ENCODE measurements at regions not wholly inside any gene's neighbourhood (a gene's known extent, or its start where the extent isn't known, plus 50 kb on each side); places are given as distances from the start of the nearest gene placed in this dataset.

GRCh38 chr12:91999823-92000222 lies 145.8 kb downstream of the BTG1 start:
- TF ChIP-seq CTCF (IDR thresholded peaks at IDR 0.05; ENCODE audit: insufficient read depth, low read length, severe bottlenecking): no peak
- no peak for FAIRE-seq
- no peak for DNase-seq (ENCODE audit: low read depth)

GRCh38 chr12:91998316-91998715 lies 147.3 kb downstream of the BTG1 start:
- DNase-seq (ENCODE audit: low read depth) (no peak), FAIRE-seq (no peak)
- no peak for TF ChIP-seq CTCF (IDR thresholded peaks at IDR 0.05; ENCODE audit: insufficient read depth, low read length, severe bottlenecking)
- Histone ChIP-seq H3K36me3 (ENCODE audit: control insufficient read depth, insufficient read depth, low read length) (no peaks in the 10 kb centered on the region), H3K4me3 (ENCODE audit: low read depth, low read length) (no peak overlapping the region), H3K27me3 (ENCODE audit: control insufficient read depth, insufficient read depth, low read length) (no peaks in the 10 kb centered on the region)

More at GRCh38 chr12:91999823-92000222, 145.8 kb downstream of the BTG1 start:
- no peaks in the 10 kb centered on the region for H3K36me3 ChIP-seq (ENCODE audit: control insufficient read depth, insufficient read depth, low read length)
- no peaks in the 10 kb centered on the region for H3K27me3 ChIP-seq (ENCODE audit: control insufficient read depth, insufficient read depth, low read length)
- no peak overlapping the region for H3K4me3 ChIP-seq (ENCODE audit: low read depth, low read length)

GRCh38 chr12:91994208-91994797 lies 151.3 kb downstream of the BTG1 start:
- DNase-seq (ENCODE audit: low read depth) (no peak), FAIRE-seq (no peak)
- Histone ChIP-seq H3K36me3 (ENCODE audit: control insufficient read depth, insufficient read depth, low read length) (no peaks in the 10 kb centered on the region), H3K27me3 (ENCODE audit: control insufficient read depth, insufficient read depth, low read length) (no peaks in the 10 kb centered on the region), H3K4me3 (ENCODE audit: low read depth, low read length) (no peak overlapping the region)
- TF ChIP-seq CTCF (IDR thresholded peaks at IDR 0.05; ENCODE audit: insufficient read depth, low read length, severe bottlenecking): no peak

- FAIRE-seq (no peak), DNase-seq (ENCODE audit: low read depth) (no peak)
- Histone ChIP-seq H3K4me3 (ENCODE audit: low read depth, low read length) (no peak overlapping the region), H3K36me3 (ENCODE audit: control insufficient read depth, insufficient read depth, low read length) (no peaks in the 10 kb centered on the region), H3K27me3 (ENCODE audit: control insufficient read depth, insufficient read depth, low read length) (no peaks in the 10 kb centered on the region)
- no peak for TF ChIP-seq CTCF (IDR thresholded peaks at IDR 0.05; ENCODE audit: insufficient read depth, low read length, severe bottlenecking)
These were observed 152.2 kb downstream of the BTG1 start for GRCh38 chr12:91993287-91994017.

GRCh38 chr12:91991399-91992187 lies 154.1 kb downstream of the BTG1 start:
- FAIRE-seq: no peak
- Histone ChIP-seq H3K36me3 (ENCODE audit: control insufficient read depth, insufficient read depth, low read length) (no peaks in the 10 kb centered on the region), H3K27me3 (ENCODE audit: control insufficient read depth, insufficient read depth, low read length) (no peaks in the 10 kb centered on the region), H3K4me3 (ENCODE audit: low read depth, low read length) (no peak overlapping the region)
- peak; percentile 29 for DNase-seq (ENCODE audit: low read depth)
- TF ChIP-seq CTCF (IDR thresholded peaks at IDR 0.05; ENCODE audit: insufficient read depth, low read length, severe bottlenecking): no peak

Data from bronchial epithelial cell (primary cell).